Astrocyte (in vitro differentiated cells and primary cell): ENCODE measurements at regions not wholly inside any gene's neighbourhood (a gene's known extent, or its start where the extent isn't known, plus 50 kb on each side); places are given as distances from the start of the nearest gene placed in this dataset.

Experiments used
- CTCF ChIP-seq: IDR thresholded peaks from 2 replicates; pipeline ENCODE4 v1.5.1; 2011; ENCODE audit warnings: low read depth, mild to moderate bottlenecking, inconsistent platforms, low read length, moderate library complexity; ENCODE audit not compliant: insufficient read depth
- EZH2 ChIP-seq: IDR thresholded peaks from 2 replicates; pipeline ENCODE4 v1.6.1; 2012; ENCODE audit warnings: mild to moderate bottlenecking, low read length, inconsistent platforms; ENCODE audit not compliant: insufficient read depth

- TF ChIP-seq CTCF (no peak), EZH2 (no peak)
These were observed 163.8 kb downstream of the FBLN2 start for GRCh38 chr3:13712682-13713180.
